ENCODE measurements at regions not wholly inside any gene's neighbourhood (a gene's known extent, or its start where the extent isn't known, plus 50 kb on each side); places are given as distances from the start of the nearest gene placed in this dataset.
A peak's percentile ranks its signal among the peaks of the same experiment; 100 is the strongest.

GRCh38 chr6:134525190-134525868, 207.4 kb upstream of the SGK1 start:
- TF ChIP-seq CEBPB (IDR thresholded peaks at IDR 0.05; ENCODE audit: low read depth, low read length) (no peak), CTCF (IDR thresholded peaks at IDR 0.05; ENCODE audit: control extremely low read depth in 1 of 3, insufficient read depth in 1 of 3, low read depth in 1 of 3, low read length in 3 of 3) (no peak), EZH2 (IDR thresholded peaks at IDR 0.05; ENCODE audit: low read depth, low read length, severe bottlenecking) (no peak), RAD21 (IDR thresholded peaks at IDR 0.05 in 1 of 2, conservative IDR thresholded peaks at IDR 0.05 in 1 of 2; ENCODE audit: low read depth in 2 of 2, low read length in 2 of 2) (no peak), MAX (IDR thresholded peaks at IDR 0.05) (no peak), KDM5A (IDR thresholded peaks at IDR 0.05; ENCODE audit: low read length) (no peak), POLR2A (IDR thresholded peaks at IDR 0.05; ENCODE audit: control extremely low read depth in 1 of 2, low read depth in 2 of 2, low read length in 2 of 2) (no peak), RNF2 (IDR thresholded peaks at IDR 0.05; ENCODE audit: borderline replicate concordance, low read depth, low read length, missing control alignments, poor library complexity, severe bottlenecking) (no peak), POLR2AphosphoS5 (IDR thresholded peaks at IDR 0.05; ENCODE audit: low read depth, low read length) (no peak), ATF3 (IDR thresholded peaks at IDR 0.05; ENCODE audit: insufficient read depth, low read depth, low read length) (no peak), JUN (IDR thresholded peaks at IDR 0.05; ENCODE audit: low read depth, low read length) (no peak), EP300 (IDR thresholded peaks at IDR 0.05; ENCODE audit: borderline replicate concordance in 1 of 2, low read depth in 2 of 2, low read length in 2 of 2) (no peak), MAFK (IDR thresholded peaks at IDR 0.05; ENCODE audit: low read depth, low read length) (peak; percentile 43; the same call in 1 of the 2 replicates)
